OCI-LY1 (cell line): ENCODE measurements at regions not wholly inside any gene's neighbourhood (a gene's known extent, or its start where the extent isn't known, plus 50 kb on each side); places are given as distances from the start of the nearest gene placed in this dataset.

Experiments used
- H2AFZ ChIP-seq: fragments of 200-600 bp; sonication (generic), shearing (Covaris generic); 2 replicates; pipeline ENCODE4 v1.6.0; 2014; ENCODE audit warnings: antibody characterized with exemption, mild to moderate bottlenecking, low read length
- H3F3A ChIP-seq: fragments of 200-600 bp; sonication (generic), shearing (Covaris generic); 2 replicates; pipeline ENCODE4 v1.6.0; 2014; ENCODE audit warnings: mild to moderate bottlenecking, antibody characterized with exemption, low read length, moderate library complexity; ENCODE audit not compliant: insufficient read depth
- H3K27ac ChIP-seq: fragments of 200-600 bp; sonication (generic); 2 replicates; pipeline ENCODE4 v1.5.1; 2014; ENCODE audit warnings: low read length, mixed run types, mild to moderate bottlenecking, low read depth; ENCODE audit not compliant: poor library complexity, severe bottlenecking
- H3K27me3 ChIP-seq: fragments of 200-600 bp; sonication (generic); 2 replicates; pipeline ENCODE4 v1.6.0; 2014; ENCODE audit warnings: antibody characterized with exemption, mild to moderate bottlenecking, low read length, moderate library complexity; ENCODE audit not compliant: insufficient read depth
- H3K36me3 ChIP-seq: fragments of 200-600 bp; sonication (generic); 2 replicates; pipeline ENCODE4 v1.6.1; 2014; ENCODE audit warnings: mild to moderate bottlenecking, antibody characterized with exemption, low read length, moderate library complexity, mixed read lengths; ENCODE audit not compliant: insufficient read depth
- H3K4me1 ChIP-seq: fragments of 200-600 bp; sonication (generic); 2 replicates; pipeline ENCODE4 v1.5.1; 2014; ENCODE audit warnings: mild to moderate bottlenecking, low read length, moderate library complexity; ENCODE audit not compliant: insufficient read depth, severe bottlenecking
- H3K4me2 ChIP-seq: fragments of 200-600 bp; sonication (generic), shearing (Covaris generic); 2 replicates; pipeline ENCODE4 v1.6.1; 2014; ENCODE audit warnings: low read length
- H3K4me3 ChIP-seq: fragments of 200-600 bp; sonication (generic); 2 replicates; pipeline ENCODE4 v1.5.1; 2014; ENCODE audit warnings: low read length, low read depth, mild to moderate bottlenecking, mixed read lengths; ENCODE audit not compliant: poor library complexity, severe bottlenecking
- H3K79me2 ChIP-seq: fragments of 200-600 bp; shearing (Covaris generic); 2 replicates; pipeline ENCODE4 v1.6.1; 2016; ENCODE audit warnings: mixed run types, low read length, mixed read lengths; ENCODE audit not compliant: insufficient read depth
- H3K9ac ChIP-seq: fragments of 200-600 bp; sonication (generic), shearing (Covaris generic); 2 replicates; pipeline ENCODE4 v1.6.1; 2014; ENCODE audit warnings: mild to moderate bottlenecking, low read length, mixed read lengths
- H3K9me2 ChIP-seq: fragments of 200-600 bp; sonication (generic), shearing (Covaris generic); 2 replicates; pipeline ENCODE4 v1.6.1; 2014; ENCODE audit warnings: low read depth, mild to moderate bottlenecking, low read length, mixed read lengths
- H3K9me3 ChIP-seq: fragments of 200-600 bp; shearing (Covaris generic); 2 replicates; pipeline ENCODE4 v1.6.1; 2014; ENCODE audit warnings: low read length, mixed read lengths
- H4K20me1 ChIP-seq: fragments of 200-600 bp; sonication (generic), shearing (Covaris generic); 2 replicates; pipeline ENCODE4 v1.6.0; 2016; ENCODE audit warnings: mild to moderate bottlenecking, low read length; ENCODE audit not compliant: insufficient read depth
- EZH2 ChIP-seq: fragments of 200-600 bp; sonication (generic), shearing (Covaris generic); IDR thresholded peaks from 2 replicates; pipeline ENCODE4 v1.8.0; 2017; ENCODE audit warnings: borderline replicate concordance, mixed run types, mild to moderate bottlenecking, antibody characterized with exemption, low read length, moderate library complexity, mixed read lengths
- TF ChIP-seq, protein P1 (sequence below): fragments of 200-600 bp; sonication (generic), shearing (Covaris generic); IDR thresholded peaks from 2 replicates; pipeline ENCODE4 v1.5.1; 2017; ENCODE audit warnings: mild to moderate bottlenecking, antibody characterized with exemption, low read length, moderate library complexity, mixed read lengths

DNA sequence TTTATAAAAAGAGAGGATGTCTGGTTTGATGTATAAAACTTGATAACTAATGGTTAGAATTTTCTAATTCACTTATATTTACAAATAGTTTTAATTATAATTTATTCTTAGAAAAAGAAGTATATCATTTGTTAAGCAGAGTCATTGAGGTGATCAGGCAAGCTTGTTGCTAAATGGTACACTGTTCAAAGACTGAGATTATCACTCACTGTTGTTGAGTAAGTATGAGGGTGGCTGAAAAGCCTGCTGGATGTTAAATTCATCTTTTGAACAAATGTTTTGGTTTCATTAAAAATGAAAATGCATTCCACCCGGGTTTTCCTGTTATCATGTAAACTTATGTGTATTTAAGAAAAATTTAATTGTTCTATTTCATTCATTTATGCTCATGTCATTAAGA is 451.8 kb downstream of the ADAMTS20 start:
- Histone ChIP-seq H3K4me1 (no peaks in the 10 kb centered on the region), H3K4me2 (no peak overlapping the region), H2AFZ (no peak overlapping the region), H3K9ac (no peak overlapping the region), H3K4me3 (no peak overlapping the region), H3K79me2 (no peaks in the 10 kb centered on the region), H3F3A (no peaks in the 10 kb centered on the region), H3K9me2 (no peaks in the 10 kb centered on the region), H3K9me3 (no peaks in the 10 kb centered on the region), H3K36me3 (no peaks in the 10 kb centered on the region), H3K27me3 (no peaks in the 10 kb centered on the region), H4K20me1 (no peaks in the 10 kb centered on the region), H3K27ac (no peak overlapping the region)
- TF ChIP-seq, protein P1, sequence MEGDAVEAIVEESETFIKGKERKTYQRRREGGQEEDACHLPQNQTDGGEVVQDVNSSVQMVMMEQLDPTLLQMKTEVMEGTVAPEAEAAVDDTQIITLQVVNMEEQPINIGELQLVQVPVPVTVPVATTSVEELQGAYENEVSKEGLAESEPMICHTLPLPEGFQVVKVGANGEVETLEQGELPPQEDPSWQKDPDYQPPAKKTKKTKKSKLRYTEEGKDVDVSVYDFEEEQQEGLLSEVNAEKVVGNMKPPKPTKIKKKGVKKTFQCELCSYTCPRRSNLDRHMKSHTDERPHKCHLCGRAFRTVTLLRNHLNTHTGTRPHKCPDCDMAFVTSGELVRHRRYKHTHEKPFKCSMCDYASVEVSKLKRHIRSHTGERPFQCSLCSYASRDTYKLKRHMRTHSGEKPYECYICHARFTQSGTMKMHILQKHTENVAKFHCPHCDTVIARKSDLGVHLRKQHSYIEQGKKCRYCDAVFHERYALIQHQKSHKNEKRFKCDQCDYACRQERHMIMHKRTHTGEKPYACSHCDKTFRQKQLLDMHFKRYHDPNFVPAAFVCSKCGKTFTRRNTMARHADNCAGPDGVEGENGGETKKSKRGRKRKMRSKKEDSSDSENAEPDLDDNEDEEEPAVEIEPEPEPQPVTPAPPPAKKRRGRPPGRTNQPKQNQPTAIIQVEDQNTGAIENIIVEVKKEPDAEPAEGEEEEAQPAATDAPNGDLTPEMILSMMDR: no peak
- no peak for TF ChIP-seq EZH2

DNA sequence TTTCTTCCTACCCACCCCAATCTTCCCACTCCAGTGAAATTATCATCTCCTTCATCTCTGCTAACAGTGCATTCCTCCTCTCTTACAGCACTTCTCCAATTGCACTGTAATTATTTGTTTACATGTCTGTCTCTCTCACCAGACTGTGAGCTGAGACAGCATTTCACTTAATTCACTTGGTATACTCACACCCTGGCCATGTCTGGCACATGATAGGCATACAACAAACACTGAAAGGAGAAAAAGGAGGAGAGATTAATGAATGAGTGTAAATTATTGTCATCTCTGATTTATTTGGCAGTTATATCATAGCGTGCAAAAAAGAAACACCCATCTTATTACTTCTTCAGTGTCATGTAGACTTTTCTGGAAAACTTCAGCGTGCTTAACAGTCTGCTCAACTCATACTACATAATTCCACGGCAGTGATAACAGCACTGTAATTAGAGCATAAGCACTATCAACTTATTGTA is 452.3 kb downstream of the ADAMTS20 start:
- Histone ChIP-seq H4K20me1 (no peaks in the 10 kb centered on the region), H3K79me2 (no peaks in the 10 kb centered on the region), H3K9me3 (no peaks in the 10 kb centered on the region), H2AFZ (no peak overlapping the region), H3K9me2 (no peaks in the 10 kb centered on the region), H3K36me3 (no peaks in the 10 kb centered on the region), H3K4me3 (no peak overlapping the region), H3F3A (no peaks in the 10 kb centered on the region), H3K4me2 (no peak overlapping the region), H3K27me3 (no peaks in the 10 kb centered on the region), H3K27ac (no peak overlapping the region), H3K4me1 (no peaks in the 10 kb centered on the region), H3K9ac (no peak overlapping the region)
- TF ChIP-seq, protein P1: no peak
- TF ChIP-seq EZH2: no peak

DNA sequence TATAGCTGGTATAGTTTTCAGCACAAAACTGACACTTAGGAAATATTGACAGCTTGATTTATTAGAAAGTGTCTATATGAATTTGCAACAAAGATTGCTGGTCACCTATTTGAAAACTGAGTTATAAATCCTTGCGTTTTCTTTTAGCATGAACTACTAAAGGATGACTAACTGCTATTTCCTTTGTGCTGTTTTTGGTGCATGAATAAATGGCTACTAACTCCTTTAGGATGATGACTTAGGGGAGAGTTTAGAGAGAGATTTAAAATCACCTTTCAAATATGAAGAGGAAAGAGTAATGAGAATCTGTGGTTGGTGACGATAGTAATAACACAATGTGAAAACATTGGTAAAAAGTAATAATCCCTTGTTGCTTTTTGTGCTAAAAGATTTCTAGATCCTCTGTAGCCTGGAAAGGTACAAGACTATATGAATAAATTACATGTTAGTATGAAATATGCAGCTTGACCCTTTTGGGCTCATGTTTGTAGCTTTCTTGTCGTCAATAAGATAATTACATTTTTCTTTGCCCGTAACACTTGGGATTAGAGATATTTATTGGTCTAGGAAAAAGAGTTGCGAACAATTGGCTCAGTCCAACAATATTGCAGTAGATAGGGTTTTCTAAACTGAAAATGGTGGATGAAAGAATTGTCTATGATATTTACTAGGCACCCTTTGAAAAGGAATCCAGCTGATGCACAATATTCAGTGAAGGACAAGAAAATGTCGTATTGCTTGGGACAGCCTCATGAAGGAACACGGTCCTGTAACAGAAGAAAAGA is 453.0 kb downstream of the ADAMTS20 start:
- H3K9me3 ChIP-seq: no peaks in the 10 kb centered on the region
- no peak overlapping the region for H3K27ac ChIP-seq
- no peak overlapping the region for H2AFZ ChIP-seq
- H3K9ac ChIP-seq: no peak overlapping the region
- no peaks in the 10 kb centered on the region for H4K20me1 ChIP-seq
- H3K4me2 ChIP-seq: no peak overlapping the region
- no peak overlapping the region for H3K4me3 ChIP-seq
- no peaks in the 10 kb centered on the region for H3K27me3 ChIP-seq
- H3K36me3 ChIP-seq: no peaks in the 10 kb centered on the region
- no peaks in the 10 kb centered on the region for H3K79me2 ChIP-seq
- H3K4me1 ChIP-seq: no peaks in the 10 kb centered on the region
- TF ChIP-seq, protein P1: no peak
- no peak for TF ChIP-seq EZH2
- H3F3A ChIP-seq: no peaks in the 10 kb centered on the region
- H3K9me2 ChIP-seq: no peaks in the 10 kb centered on the region
